ENCODE measurements at regions not wholly inside any gene's neighbourhood (a gene's known extent, or its start where the extent isn't known, plus 50 kb on each side); places are given as distances from the start of the nearest gene placed in this dataset.

- no peaks in the 10 kb centered on the region for H3K4me1 ChIP-seq (ENCODE audit: insufficient read depth)
- no peak overlapping the region for H3K4me3 ChIP-seq
- intact Hi-C loops (cut with DNase I): loop anchor here in 1 of 4 donors (10.0 kb wide), 2 partner anchors 259 to 479 kb away; no protein-coding TSS in a partner anchor
- H3K9me3 ChIP-seq: no peaks in the 10 kb centered on the region
- no peak for TF ChIP-seq EP300 (IDR thresholded peaks at IDR 0.05)
- TF ChIP-seq, protein P1, sequence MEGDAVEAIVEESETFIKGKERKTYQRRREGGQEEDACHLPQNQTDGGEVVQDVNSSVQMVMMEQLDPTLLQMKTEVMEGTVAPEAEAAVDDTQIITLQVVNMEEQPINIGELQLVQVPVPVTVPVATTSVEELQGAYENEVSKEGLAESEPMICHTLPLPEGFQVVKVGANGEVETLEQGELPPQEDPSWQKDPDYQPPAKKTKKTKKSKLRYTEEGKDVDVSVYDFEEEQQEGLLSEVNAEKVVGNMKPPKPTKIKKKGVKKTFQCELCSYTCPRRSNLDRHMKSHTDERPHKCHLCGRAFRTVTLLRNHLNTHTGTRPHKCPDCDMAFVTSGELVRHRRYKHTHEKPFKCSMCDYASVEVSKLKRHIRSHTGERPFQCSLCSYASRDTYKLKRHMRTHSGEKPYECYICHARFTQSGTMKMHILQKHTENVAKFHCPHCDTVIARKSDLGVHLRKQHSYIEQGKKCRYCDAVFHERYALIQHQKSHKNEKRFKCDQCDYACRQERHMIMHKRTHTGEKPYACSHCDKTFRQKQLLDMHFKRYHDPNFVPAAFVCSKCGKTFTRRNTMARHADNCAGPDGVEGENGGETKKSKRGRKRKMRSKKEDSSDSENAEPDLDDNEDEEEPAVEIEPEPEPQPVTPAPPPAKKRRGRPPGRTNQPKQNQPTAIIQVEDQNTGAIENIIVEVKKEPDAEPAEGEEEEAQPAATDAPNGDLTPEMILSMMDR (IDR thresholded peaks at IDR 0.05): no peak
- no peak for TF ChIP-seq POLR2A (IDR thresholded peaks at IDR 0.05)
- no peak for DNase-seq
- 94 to 96% (median 95%) methylated on average over 10 of the region's 10 CpGs for WGBS, 3 donors
- H3K27ac ChIP-seq: no peak overlapping the region
- H3K27me3 ChIP-seq: no peaks in the 10 kb centered on the region
- H3K36me3 ChIP-seq: no peaks in the 10 kb centered on the region
Measured at GRCh38 chr2:207464007-207464406, 65.8 kb upstream of the CREB1 start.

GRCh38 chr2:207465894-207466293 is 63.9 kb upstream of the CREB1 start:
- 91 to 97% (median 92%) methylated on average over 1 of the region's 1 CpG for WGBS, 3 donors
- TF ChIP-seq, protein P1 (IDR thresholded peaks at IDR 0.05): no peak
- no peak for TF ChIP-seq POLR2A (IDR thresholded peaks at IDR 0.05)
- TF ChIP-seq EP300 (IDR thresholded peaks at IDR 0.05): no peak
- intact Hi-C loops (cut with DNase I): loop anchor here in 1 of 4 donors (10.0 kb wide), 2 partner anchors 261 to 481 kb away; no protein-coding TSS in a partner anchor
- Histone ChIP-seq H3K4me3 (no peak overlapping the region), H3K36me3 (no peaks in the 10 kb centered on the region), H3K4me1 (ENCODE audit: insufficient read depth) (no peaks in the 10 kb centered on the region), H3K27me3 (no peaks in the 10 kb centered on the region), H3K27ac (no peak overlapping the region), H3K9me3 (no peaks in the 10 kb centered on the region)
- no peak for DNase-seq

DNA sequence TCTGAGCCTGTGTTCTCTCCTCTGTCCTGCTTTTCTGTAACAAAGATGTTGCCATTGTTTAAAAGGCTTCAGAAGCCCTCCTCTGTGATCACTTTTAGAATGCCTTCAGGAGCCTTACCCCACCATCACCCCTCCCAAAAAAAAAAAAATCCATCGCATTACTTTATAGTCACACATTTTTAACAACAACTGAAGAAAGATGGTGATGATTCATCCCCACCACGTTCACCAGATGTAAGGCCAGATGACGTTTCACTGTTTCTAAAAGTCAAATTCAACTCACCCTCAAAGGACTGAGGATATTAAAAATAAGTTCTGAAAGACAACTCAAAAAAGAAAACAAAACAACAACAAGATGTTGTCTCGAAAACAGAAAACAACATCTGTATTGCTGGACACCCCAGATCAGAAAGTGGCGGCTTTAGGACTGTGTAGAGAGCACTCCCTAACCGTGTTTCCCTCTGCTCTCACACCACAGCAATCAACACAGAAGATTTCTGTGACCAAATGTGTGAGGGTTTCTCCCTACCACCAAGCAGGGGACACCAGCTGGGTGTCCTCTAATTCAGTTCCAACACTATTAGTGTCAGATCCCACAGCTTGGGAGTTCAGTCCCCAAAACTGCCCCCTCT is 61.9 kb upstream of the CREB1 start:
- no peak overlapping the region for H3K27ac ChIP-seq
- no peak overlapping the region for H3K4me3 ChIP-seq
- TF ChIP-seq EP300 (IDR thresholded peaks at IDR 0.05) (no peak), POLR2A (IDR thresholded peaks at IDR 0.05) (no peak)
- TF ChIP-seq, protein P1 (IDR thresholded peaks at IDR 0.05): no peak
- H3K4me1 ChIP-seq (ENCODE audit: insufficient read depth): no peaks in the 10 kb centered on the region
- no peaks in the 10 kb centered on the region for H3K27me3 ChIP-seq
- 47 to 57% (median 56%) methylated on average over 6 of the region's 6 CpGs for WGBS, 3 donors
- no peaks in the 10 kb centered on the region for H3K9me3 ChIP-seq
- H3K36me3 ChIP-seq: no peaks in the 10 kb centered on the region
- no peak for DNase-seq
- intact Hi-C loops (cut with DNase I): loop anchor here in 1 of 4 donors (10.0 kb wide), 2 partner anchors 263 to 483 kb away; no protein-coding TSS in a partner anchor

DNA sequence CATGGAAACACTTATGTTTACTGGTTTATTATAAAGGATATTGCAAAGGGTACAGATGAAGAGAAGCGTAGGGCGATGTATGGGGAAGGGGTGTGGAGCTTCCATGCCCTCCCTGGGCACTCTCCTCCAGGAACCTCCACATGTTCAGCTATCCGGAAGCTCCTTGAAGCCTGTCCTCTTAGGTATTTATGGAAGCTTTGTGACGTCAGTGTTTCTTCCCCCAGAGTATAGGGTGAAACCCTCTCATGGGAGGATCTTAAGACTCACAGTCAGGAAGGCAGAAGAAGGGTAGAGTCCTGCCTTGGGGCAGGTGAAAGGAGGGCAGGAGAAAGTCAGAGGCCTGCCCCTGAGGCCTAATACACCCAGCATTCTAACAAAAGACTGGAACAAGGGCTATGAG is 61.3 kb upstream of the CREB1 start:
- H3K4me1 ChIP-seq (ENCODE audit: insufficient read depth): peaks cover 4% of the 10 kb centered on the region
- intact Hi-C loops (cut with DNase I): loop anchor here in 1 of 4 donors (10.0 kb wide), 2 partner anchors 264 to 484 kb away; no protein-coding TSS in a partner anchor
- H3K9me3 ChIP-seq: no peaks in the 10 kb centered on the region
- H3K4me3 ChIP-seq: no peak overlapping the region
- no peak for DNase-seq
- no peaks in the 10 kb centered on the region for H3K27me3 ChIP-seq
- no peak overlapping the region for H3K27ac ChIP-seq
- TF ChIP-seq, protein P1 (IDR thresholded peaks at IDR 0.05): no peak
- TF ChIP-seq POLR2A (IDR thresholded peaks at IDR 0.05) (no peak), EP300 (IDR thresholded peaks at IDR 0.05) (no peak)
- no peaks in the 10 kb centered on the region for H3K36me3 ChIP-seq
- WGBS, 3 donors: 91 to 97% (median 94%) methylated on average over 4 of the region's 4 CpGs

Measured in ovary (tissue), 7 donors.